Omental fat pad (tissue), 3 donors: ENCODE measurements at regions not wholly inside any gene's neighbourhood (a gene's known extent, or its start where the extent isn't known, plus 50 kb on each side); places are given as distances from the start of the nearest gene placed in this dataset.

Source experiments
- ATAC-seq: fragments of 150-250 bp; one replicate; pipeline ENCODE4 v1.9.1; 2016; ENCODE audit warnings: mild to moderate bottlenecking, moderate library complexity; ENCODE audit not compliant: low FRiP score
- DNase-seq: peaks from one replicate; pipeline ENCODE4 v3.0.0-alpha.2; 2019; ENCODE audit warnings: low spot score
- TF ChIP-seq, protein P1 (sequence below), 3 donors: fragments of 450-650 bp; IDR thresholded peaks; one replicate each; pipeline ENCODE4 v1.5.1; 2016 to 2017; ENCODE audit warnings: antibody characterized with exemption in 3 of 3, mild to moderate bottlenecking in 3 of 3, moderate library complexity in 2 of 3

DNA sequence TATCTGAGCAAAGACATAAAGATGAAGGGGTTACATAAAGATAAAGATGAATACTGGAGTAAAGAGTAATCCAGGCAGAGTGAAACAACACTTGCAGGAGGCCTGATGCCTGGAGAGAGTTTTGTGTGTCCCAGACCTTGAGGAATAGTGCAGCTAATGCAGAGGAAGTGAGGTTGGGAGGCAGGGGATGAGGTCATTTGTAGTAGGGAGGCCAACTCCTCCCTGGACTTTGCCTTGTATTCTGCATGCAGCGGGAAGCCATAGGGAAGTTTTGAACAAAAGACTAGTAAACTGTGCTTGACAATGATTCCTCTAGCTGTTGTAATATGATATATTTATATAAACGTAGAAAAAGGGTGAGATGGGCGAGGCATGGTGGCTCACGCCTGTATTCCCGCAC is 356.6 kb downstream of the KCNJ2 start:
- TF ChIP-seq, protein P1, sequence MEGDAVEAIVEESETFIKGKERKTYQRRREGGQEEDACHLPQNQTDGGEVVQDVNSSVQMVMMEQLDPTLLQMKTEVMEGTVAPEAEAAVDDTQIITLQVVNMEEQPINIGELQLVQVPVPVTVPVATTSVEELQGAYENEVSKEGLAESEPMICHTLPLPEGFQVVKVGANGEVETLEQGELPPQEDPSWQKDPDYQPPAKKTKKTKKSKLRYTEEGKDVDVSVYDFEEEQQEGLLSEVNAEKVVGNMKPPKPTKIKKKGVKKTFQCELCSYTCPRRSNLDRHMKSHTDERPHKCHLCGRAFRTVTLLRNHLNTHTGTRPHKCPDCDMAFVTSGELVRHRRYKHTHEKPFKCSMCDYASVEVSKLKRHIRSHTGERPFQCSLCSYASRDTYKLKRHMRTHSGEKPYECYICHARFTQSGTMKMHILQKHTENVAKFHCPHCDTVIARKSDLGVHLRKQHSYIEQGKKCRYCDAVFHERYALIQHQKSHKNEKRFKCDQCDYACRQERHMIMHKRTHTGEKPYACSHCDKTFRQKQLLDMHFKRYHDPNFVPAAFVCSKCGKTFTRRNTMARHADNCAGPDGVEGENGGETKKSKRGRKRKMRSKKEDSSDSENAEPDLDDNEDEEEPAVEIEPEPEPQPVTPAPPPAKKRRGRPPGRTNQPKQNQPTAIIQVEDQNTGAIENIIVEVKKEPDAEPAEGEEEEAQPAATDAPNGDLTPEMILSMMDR (IDR thresholded peaks at IDR 0.05), result no peak
- DNase-seq (no peak), ATAC-seq (no peak)

DNA sequence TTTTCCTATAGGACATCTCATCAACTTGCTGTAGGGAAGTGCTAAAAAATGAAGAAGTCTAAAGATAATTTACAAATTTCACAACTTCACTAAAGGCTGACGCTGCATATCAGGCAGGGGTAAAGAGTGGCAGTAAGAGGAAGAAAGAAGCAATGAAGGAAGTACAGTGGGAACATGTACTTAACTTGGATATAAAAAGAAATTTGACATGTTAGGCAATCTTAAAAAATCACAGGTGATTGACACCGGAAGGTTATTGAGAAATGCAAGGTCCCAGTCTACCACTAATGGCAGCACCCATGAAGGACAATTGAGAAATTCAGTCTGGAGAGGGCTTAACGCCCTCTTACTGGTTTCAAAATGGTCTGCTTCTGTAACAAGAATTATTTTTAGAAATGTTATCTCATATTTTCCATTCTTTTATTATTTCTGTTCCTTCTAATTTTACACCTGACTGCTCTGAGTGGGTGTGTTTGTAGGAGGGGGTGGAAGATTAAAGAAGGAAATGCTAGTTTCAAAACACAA is 358.1 kb downstream of the KCNJ2 start:
- TF ChIP-seq, protein P1 (IDR thresholded peaks at IDR 0.05), result no peak
- no peak for ATAC-seq
- no peak for DNase-seq

DNA sequence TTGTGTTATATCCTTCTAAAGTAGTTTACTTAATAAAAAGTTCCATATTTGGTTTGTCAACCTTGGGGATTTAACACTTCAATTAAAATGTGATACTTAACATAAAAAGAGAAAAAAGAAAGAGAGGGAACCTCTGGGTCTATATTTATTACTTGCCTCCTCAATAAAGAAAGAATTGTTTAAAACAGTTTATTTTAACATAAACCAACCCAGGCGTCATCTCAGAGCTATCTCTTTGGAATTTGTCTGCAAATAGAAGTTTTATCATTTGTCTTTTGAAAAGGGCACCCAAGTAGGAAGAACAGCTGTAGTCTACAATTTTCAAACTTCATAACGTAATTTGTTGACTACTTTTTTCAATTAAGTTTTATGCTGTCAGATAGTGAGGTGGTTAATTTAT is 364.1 kb downstream of the KCNJ2 start:
- ATAC-seq (no peak), DNase-seq (no peak)
- TF ChIP-seq, protein P1 (IDR thresholded peaks at IDR 0.05), result no peak

DNA sequence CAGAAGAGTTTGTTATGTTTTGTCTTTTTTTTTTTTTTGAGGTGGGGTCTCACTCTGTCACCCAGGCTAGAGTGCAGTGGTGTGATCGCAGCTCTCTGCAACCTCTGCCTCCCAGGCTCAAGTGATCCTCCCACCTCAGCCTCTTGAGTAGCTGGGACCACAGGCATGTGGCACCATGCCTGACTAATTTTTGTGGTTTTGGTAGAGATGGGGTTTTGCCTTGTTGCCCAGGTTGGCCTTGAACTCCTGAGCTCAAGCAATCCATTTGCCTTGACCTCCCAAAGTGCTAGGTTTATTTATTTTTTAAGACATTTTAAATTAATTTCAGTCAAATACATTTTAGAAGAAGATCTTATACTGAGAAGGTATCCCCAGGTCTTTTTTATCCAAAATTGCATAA is 366.7 kb downstream of the KCNJ2 start:
- ATAC-seq (no peak), DNase-seq (no peak)
- TF ChIP-seq, protein P1 (IDR thresholded peaks at IDR 0.05), result no peak

DNA sequence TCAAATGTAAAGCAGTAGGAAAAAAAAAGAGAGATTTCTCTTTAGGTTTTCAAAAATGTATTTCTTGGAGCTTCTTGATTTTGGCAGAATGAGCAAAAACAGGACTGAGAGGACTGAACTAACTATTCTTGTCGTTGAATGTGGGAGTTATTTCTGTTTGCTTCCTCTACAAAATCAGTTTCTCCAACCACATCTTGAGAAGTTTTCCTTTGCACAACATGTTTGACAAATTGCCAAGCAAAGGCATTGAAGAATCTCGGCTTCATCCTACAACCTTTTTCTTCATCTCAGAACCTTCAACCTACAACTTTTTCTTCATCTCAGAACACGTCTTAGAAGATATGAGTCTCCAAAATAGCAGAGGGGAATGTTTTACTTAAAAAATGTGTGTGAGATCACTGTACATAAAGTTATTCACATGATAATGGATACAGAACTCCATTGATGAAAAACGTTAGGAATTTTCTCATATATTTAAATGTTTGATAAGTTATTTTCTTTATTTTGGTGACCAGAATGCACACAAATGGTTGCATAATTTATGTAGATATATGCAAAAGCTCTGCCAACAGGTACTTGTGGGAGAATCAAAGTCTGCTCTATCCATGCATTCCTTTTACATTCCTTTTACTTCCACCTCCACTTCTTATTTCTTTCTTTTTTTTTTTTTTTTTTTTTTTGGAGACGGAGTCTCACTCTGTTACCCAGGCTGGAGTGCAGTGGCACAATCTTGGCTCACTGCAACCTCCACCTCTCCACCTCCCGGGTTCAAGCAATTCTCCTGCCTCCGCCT is 370.0 kb downstream of the KCNJ2 start:
- ATAC-seq, result no peak
- no peak for DNase-seq
- TF ChIP-seq, protein P1 (IDR thresholded peaks at IDR 0.05), result no peak

DNA sequence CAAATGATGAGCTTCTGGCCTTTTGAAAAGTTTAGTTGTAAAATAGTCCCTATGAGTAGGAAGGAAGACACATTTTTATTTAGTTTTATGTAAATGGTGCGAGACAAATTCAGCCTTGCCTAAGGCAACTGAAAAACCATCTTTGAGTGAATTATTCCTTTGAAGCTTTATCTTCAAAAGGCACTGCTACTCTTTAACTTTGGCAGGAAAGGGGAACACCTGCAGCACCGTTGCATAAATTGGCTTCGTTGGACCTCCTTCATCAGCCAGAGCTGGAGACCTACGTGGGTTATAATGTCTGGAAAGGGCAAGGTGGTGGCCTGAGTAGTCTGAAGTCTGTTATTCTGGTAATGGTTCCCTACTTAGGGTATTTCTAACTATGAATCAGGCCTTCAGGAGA is 373.5 kb downstream of the KCNJ2 start:
- TF ChIP-seq, protein P1 (IDR thresholded peaks at IDR 0.05), result no peak
- no peak for ATAC-seq
- no peak for DNase-seq

DNA sequence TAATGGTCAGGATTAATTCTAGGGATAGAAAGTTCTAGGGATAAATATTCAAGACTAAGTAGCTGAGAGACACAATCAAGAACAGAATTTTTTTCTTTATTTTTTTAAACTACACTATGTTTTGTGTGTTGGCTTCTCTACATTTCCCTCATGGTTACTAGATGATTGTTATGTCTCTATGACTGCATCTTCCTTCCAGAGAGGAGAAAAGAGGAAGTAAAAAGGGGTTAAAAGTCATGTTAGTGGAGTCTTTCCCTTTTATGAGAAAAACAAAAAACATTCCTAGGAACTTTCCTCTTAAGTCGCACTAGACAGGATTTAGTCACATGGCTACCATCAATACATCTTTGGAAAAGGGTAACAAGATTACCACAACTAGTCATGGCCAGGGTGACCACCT is 375.0 kb downstream of the KCNJ2 start:
- ATAC-seq (no peak), DNase-seq (no peak)
- TF ChIP-seq, protein P1 (IDR thresholded peaks at IDR 0.05), result no peak
